Brain pericyte (primary cell): ENCODE measurements at regions not wholly inside any gene's neighbourhood (a gene's known extent, or its start where the extent isn't known, plus 50 kb on each side); places are given as distances from the start of the nearest gene placed in this dataset.
A peak's percentile ranks its signal among the peaks of the same experiment; 100 is the strongest.

Experiments
- DNase-seq: peaks from one replicate; pipeline ENCODE4 v3.0.0-alpha.2; 2012; ENCODE audit warnings: low read depth, low spot score

DNA sequence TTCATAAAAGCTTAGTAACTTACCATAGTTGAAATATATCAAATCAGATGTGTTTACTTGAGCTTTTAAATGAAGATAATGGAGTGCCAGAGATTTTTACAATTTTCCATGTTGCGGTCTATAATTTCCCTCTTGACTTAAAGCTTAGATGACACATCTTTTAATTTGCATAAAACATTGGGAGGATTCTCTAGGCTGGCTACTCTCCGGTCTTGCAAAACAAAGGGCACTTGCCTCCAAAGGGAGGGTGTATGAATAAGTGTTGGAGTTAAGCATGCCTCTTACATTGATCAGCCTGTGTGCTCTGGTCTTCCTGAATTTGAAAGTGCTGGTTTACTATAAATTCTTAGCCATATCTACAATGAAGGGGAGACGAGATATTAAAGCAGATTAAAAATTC is 336.4 kb upstream of the NAV3 start:
- no peak for DNase-seq

DNA sequence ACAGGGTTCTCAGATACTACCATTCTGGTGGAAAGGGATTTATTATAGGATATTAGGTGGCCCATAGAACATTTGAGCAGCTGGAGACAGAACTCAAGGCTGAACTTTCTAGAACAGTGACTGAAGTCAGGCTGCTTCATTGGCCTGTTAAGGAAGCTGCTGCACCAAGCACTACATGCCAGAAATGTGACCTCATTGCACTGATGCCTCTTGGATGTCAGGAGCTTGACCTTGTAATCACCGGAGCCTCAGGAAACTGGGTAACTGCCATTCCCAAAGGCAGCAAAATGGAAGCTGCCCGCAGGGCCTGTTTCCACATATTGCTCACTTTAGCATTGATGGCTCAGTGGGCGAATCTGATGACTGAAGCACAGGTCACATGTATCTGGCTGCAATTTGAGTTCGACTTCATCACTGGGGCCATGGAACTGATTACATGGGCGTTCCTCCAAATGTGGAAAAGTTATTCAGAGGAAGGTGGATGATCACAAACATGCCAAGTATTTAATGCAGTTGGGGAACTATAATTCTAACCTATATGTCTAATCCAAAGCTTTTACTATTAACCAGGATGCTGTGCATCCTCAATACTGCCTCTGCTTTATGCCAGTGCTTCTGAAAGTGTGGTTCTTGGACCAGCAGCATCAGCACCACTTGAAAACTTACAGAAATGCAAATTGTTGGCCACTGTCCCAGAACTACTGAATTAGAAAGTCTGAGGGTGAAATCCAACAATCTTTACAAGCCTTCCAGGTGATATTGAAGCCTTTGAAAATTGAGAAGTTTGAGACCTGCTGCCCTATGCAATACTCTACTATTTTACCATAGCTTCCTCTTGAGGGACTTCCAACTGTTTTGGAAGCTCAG is 337.2 kb upstream of the NAV3 start:
- DNase-seq, result no peak

DNA sequence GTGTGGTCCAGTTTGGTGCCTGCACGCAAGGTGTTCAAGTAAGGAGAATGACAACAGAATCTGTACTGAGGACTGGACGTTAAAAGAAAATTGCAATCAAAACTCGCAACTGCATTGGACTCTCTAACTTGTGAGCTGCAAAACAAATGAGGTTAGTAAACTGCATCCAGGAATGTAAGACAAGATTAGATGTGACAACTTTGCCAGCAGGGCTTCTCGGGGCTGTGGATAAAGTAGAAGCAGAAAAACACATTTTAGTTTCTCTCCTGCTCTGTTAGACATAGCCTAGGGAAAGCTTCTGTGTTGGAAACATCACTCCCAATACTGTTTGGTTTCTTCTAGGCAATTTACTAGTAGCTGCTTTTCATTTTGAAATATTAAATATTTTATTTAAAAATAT is 338.2 kb upstream of the NAV3 start:
- no peak for DNase-seq

DNA sequence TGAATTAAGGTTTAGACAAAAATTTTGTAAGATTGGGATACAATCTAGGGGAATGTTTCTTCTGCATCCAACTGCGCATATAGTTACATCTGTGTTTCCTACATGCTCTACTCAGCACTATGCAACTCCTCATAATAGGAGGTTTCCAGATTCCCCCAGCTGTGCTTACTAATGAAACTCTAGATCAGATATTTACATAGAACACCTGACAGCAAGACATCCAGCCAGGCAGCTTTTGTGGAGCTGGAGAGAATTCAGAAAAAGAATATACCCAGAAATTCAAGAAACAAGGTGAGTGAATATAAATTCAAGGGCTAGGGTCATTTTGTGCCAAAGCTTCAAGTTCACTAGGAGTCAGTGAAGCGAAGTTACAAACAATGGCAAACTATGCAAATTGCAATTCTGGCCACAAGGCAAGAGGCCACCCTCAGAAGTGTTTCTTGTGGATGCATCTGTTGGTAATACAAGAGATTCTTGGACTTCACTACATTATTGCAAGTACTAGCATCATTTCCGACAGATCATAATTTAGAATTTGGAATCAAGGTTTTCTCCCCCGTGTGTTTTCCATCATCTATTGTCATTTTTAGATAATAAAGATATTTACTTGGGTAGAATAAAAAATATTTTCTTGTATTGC is 341.2 kb upstream of the NAV3 start:
- DNase-seq, result no peak

DNA sequence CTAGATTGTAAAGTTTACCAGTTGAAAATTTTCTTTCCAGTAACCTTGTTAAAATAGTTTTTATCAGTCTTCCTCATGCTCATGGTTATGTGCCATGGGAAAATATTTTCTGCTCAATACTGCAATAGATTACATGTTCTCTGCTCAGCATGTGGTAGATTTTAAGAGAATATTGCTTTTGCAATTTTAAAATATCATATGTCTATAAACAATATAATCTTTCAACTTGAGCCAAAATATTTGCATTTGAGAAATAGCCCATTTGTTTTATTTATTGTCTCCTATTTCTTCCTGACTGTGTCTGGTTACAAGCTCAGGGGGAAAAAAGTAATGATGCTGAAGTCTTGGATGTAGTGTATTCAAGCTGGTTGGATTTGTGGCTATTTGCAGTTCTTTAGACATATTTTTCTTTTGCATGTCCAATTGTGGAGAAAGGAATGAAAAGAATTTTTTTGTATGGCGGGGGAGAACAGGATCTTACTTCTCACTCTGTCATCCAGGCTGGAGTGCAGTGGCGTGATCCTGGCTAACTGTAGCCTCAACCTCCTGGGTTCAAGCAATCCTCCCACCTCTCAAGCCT is 342.6 kb upstream of the NAV3 start:
- DNase-seq, result peak; percentile 0

DNA sequence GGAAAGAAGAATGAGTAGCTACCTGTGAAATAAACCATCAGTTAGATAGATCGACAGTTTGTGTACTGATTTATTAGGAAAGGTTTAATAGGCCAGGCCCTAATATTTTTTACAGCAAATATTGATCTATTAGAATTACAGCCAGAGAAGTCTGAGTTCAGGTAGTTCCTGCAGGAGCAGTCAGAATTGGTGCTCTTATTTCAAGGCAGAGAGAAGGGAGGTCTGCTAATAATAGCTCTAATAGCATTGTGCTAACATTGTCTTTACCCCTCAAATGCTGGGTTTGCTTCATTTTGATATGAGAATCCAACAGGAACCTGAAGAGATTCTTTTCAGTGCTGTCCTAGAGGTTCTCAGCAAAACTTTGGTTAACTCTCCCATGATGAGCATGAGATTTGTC is 343.8 kb upstream of the NAV3 start:
- no peak for DNase-seq

DNA sequence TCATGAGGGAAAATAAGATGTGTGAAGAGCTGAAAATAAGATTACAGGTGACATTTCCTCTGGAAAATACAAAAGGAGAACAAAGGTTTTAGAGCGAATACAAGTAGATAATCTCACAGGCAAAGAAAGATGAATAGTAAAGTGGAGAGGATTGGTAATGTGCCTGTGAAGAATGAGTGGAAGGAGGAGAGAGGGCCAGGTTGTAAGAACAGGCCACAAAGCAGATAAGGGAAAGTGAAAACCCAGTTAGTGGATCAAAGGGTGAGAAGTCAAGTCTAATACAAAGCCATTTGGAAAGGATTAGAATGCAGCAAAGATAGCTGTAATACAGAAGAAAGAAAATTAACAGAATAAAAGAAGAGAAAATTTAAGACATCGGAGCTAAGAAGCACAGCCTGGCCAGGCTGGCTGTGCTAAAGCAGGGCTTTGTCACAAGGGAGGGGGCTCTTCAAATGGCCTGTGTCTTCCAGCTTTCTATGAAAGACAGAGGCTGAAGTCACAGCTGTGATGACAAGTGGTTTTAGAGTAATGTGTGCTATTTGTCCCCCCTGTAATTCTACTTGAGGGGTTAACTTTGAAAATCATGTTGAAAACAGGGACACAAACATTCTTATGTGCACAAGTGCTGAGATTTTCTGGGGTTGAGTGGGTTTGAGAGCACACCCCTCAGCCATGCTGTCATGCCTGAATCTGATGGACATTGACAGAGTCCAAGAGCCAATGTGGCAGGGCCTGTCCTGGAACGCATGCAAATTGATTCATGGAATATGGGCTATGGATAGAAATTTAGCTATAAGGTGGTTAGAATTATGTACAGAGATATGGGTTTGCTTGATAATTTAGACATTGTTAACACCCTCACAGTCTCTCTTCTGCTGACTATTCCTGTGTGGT is 344.5 kb upstream of the NAV3 start:
- no peak for DNase-seq

DNA sequence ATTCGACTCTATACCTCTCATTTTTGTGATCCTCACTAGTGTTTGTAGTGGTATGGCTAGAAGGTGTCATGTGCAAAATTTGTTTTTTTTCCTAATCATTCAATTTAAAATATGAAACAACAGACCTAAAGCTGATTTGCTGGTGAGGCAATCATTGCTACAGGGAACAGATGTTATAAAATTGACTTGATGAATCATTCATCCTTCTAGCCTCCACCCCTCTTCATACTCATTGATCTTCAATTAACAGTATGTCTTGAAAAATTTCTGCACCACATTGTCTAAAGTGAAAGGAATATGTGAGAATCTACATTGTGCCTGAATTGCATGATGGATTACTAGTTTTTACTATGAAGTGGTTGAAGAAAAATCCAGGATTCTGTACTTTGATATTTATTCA is 349.0 kb upstream of the NAV3 start:
- no peak for DNase-seq

DNA sequence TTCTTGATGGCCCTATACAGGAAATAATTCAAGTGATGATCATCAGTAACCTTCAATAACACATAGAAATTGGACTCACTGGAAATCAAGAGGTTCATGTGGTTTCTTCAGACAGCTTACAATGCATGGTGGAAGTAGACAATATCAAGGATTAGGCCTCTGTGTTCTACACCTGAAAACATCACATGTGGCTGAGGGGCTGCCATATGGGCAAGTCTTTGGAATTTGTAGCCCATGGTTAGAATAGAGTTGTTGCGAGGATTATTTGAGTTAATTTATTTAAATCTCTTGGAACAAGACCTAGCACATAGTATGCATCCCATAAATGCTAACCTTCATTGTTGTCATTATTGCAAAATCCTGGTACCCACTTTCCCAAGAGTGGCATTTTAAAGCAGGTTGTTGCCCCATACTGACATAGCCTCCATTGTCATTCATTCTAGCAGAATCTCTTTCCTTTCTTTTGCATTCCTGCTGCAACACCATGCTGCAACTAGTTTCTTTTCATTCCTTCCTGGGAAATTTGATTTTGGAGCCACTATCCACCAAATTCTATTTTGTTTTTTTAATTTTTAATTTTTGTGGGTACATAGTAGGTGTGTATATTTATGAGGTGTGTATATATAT is 352.7 kb upstream of the NAV3 start:
- DNase-seq, result no peak

DNA sequence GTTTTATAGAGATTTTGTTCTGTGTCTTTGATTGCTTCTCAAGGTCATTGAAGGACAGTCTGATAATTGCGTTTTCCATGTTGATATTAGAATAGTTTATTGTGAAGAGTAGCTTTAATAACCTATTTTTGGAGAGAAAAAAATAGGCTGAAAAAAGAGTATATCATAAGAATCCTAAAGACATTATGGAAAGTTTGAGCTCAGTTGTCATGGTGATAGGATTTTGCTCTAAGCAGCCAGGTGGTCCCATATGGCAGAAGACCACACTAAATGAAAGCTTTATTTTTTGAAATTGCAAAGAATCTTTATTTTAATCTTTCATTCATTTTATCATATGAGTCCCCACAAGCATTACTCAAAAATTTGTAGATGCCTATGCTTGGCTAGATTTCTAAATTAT is 358.9 kb upstream of the NAV3 start:
- DNase-seq, result no peak

DNA sequence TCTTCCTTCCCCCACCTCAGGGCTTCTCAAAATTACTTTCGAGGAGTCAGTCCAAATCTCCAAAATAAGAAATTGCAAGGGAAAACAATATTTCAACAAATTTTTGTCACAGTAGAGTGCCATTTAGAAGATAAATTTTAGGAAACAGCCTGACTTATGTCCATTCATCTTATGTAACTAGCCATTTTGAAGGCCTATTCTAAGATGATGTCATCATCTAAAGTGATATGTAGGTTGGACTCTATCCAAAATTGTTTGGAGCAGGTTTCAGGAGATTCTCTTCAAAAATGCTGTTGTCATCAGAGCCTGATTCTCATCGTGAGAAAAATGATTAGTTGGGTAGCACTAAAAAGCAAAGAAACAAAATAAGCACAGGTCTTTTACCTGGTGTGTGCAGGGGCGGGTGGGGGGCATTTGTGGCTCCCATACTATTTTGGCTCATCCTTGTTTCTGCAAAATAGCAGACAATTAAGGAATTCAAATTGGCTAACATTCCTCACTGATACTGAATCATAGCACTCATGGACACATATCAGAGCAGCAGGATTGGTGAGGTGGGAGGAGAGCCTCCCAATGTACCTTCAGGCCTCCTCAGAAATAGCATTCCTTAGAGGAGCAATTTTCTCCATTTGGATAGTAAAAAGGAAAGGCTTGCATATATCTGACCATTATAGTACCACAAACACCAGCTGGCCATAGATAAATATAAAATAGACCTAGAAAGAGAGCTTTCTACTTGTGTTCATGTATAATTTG is 360.9 kb upstream of the NAV3 start:
- no peak for DNase-seq

DNA sequence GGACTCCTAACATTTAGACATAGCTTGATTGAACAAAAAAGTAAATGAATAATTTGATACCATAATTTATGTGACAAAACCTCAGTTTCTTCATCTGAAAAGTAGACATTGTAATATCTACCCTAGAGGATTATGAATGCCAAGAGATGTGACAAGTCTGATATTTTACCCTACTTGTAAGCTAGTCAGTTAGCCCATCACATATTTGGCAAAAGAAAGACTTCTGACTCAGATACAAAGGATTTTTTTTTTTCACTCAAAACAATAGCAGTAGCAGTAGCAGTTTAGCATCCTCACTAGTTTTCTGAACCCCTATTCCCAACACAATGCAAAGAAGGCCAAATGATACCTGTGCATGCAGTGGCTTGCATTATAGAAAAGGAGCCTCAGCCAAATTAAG is 377.3 kb upstream of the E2F7 start:
- DNase-seq, result no peak

DNA sequence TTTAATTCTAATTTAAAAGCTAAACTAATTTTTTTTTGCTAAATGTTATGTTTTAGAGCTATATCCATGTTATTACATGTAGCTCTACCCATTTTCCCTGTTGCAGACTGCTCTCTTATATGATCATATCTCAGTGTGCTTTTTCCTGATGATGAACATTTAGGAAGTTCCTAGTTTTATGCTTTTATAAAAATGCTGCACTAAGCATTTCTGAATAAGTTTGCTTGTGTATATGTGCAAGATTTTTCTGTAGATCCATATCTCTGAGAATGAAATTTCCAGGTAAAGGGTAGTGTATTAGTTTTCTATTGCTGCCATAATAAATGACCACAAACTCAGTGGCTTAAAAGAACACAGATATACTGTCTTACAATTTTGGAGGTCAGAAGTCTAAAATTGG is 374.4 kb upstream of the E2F7 start:
- DNase-seq, result no peak

DNA sequence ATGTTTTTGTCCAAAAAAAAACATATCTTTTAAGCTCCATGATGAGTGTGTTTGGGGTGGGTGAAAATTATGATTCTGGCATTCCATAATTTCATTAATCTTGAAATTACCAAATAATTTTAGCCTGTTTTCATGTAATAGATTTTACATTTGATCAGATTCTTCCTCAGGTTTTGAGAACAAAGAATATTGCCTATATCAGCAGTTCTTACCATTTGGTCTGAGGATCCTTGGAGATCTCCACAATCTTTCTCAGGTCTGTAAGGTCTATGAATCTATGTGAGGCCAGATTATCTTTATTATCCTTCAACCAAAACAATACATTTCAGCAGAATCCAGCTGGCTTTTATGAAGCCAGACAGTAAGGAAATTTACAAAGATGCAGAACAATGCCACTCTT is 373.3 kb upstream of the E2F7 start:
- no peak for DNase-seq

DNA sequence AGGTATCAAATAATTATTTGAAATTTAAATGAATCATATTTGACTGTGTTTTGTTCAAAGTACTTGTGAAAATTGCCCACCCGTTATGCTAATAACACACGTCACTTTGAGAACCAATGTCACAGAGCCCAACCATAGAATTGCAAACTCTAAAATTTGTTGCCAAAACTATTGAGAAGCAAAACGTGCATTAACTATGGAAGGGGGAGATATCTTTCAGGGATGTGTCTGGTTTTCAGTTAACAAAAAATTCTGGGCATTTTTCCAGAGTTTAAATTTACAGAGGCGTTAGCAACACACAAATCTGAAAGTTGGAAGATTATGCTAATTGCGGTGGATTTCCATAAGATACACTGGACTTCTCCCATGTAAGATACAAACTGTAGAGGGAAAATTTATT is 371.8 kb upstream of the E2F7 start:
- no peak for DNase-seq

DNA sequence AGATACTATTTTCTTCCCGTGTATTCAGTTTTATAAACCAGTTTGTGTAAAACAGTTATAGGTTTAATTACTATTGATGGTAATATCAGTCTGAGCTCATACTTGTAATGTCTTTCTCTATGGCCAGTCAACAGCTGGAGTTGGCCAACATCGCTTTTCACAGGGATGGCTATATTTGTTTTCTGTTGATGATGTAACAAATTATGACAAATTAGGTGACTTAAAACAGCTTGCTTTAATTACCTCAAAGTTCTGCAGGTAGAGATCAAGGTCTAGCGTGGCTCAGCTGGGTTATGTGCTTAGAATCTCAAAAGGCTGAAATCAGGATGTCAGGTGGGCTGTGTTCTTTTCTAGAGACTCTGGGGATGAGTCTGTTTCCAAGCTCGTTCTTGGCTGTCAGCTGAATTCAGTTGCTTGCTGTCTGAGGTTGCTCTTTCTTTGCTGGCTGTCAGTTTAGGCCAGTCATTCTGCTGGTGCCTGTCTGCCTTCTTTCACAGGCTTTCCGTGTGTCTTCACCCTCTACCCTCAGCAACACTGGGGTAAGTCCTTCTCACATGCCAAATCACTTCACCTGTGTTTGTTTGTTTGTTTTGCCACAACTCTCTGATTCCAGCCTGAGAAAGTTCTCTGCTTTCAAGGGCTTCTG is 370.2 kb upstream of the E2F7 start:
- no peak for DNase-seq

DNA sequence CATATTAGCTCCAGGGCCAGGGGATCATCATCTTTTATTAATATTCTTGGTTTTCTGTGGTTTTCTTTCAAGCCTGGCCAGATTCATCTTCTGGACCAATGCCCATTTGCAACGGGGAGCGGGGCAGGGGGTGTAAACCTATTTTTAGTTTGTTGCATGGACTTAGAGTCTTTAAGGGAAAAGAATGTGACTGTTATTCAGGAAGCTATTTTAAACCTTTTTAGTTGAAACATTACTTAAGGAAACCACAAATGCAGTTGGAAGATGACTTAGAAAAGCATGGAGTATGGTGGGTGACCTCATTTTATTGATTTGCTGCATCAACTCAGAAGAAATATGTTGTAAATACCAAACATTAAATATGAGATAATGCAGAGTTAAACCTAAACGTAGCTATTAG is 368.4 kb upstream of the E2F7 start:
- DNase-seq, result no peak

DNA sequence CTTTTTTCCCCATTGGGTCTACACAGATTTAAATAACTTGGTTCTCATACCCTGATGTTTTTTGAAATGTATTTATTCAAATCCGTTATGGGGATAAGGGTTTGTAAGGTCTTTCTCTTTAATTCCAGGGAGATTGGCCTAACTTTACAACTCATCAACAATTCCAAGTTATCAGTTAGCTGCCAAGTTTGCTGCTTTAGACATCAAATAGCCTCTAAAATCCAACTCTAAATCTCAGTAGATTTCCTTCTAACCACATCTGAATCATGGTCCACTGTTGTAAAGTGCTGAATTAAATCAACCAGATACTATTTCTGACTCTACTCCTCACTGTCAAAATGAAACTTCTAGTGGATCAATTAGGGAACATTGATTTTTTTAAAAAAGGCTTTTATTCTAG is 364.1 kb upstream of the E2F7 start:
- DNase-seq, result no peak

DNA sequence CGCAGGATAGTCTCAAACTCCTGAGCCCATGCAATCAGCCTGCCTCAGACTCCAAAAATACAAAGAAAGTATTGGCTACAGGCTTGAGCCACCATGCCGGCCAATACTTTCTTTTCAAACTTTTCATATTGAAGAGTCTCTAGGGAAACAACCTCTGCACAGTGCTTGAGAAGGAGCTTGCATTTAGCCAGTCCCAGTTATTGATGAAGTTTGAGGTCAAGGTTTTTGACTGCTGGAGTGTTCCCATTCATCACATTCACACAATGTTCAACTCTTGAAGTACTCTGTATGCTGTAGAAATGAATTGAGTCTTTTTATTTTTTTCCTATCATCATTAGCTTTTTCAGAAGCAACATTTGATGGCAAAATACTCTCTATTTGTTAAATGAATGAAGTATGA is 355.8 kb upstream of the E2F7 start:
- DNase-seq, result no peak

DNA sequence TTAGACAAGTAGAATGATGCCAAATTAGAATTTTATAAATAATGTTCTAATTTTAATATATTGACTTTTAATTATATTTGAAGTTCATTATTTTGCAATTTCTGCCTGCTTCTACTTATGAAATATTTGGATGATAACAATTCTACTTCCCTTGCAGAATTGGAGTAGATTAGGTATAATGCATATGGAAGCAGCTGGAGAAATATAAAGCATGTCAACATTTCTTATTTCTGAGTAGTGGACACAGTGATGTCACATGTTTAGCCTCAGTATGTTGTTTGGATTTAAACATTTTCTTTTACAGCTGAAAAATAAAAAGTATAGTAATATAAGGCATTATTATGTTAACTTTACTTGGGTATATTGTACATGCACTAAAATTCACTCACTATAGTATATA is 344.2 kb upstream of the E2F7 start:
- no peak for DNase-seq
